Vagina (tissue), 2 donors: ENCODE measurements at regions not wholly inside any gene's neighbourhood (a gene's known extent, or its start where the extent isn't known, plus 50 kb on each side); places are given as distances from the start of the nearest gene placed in this dataset.

Source experiments
- CTCF ChIP-seq, 3 experiments: fragments of 450-650 bp in 2 of 3; fragments of 200-600 bp in 1 of 3; sonication (generic) in 1 of 3; IDR thresholded peaks; one replicate each; pipeline ENCODE4 v1.5.1; 2017 to 2019; ENCODE audit warnings: antibody characterized with exemption in 3 of 3, mild to moderate bottlenecking in 2 of 3, moderate library complexity in 2 of 3
- POLR2AphosphoS5 ChIP-seq, 2 donors: sonication (generic); formaldehyde crosslinking; IDR thresholded peaks; one replicate each; pipeline ENCODE4 v1.9.0; 2017; ENCODE audit warnings: antibody characterized with exemption in 2 of 2, mild to moderate bottlenecking in 2 of 2, low read depth in 1 of 2; ENCODE audit not compliant: insufficient read depth in 1 of 2

- TF ChIP-seq CTCF (IDR thresholded peaks at IDR 0.05) (no peak), POLR2AphosphoS5 (IDR thresholded peaks at IDR 0.05; ENCODE audit: insufficient read depth in 1 of 2, low read depth in 1 of 2) (no peak)
Measured at GRCh38 chr3:82088749-82089148, 327.3 kb upstream of the GBE1 start.
